GM21737 (cell line): ENCODE measurements at regions not wholly inside any gene's neighbourhood (a gene's known extent, or its start where the extent isn't known, plus 50 kb on each side); places are given as distances from the start of the nearest gene placed in this dataset.

Source experiments
- ATAC-seq: cut with Tn5 transposase; IDR thresholded peaks from one replicate; pipeline ENCODE4 v1.9.1; 2021; ENCODE audit warnings: mild to moderate bottlenecking, moderate library complexity; ENCODE audit not compliant: unreplicated experiment

DNA sequence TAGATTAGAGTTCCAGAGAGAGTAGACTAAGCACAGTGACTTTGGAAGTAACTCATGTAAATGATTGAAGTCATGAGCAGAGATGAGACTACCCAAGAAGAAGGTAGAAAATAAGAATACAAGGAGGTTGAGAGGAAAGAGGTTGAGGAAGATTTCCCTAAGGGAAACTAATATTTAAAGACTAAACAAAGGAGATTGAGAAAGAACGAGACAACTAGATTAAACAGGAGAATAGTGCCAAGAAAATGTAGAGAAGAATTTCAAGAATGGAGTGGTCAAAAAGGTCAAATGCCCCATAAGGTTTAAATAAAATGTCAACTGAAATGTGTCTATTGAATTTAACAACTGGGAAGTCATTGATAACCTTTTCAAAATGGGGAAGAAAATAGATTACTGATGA lies 59.0 kb downstream of the RPS29 start:
- no peak for ATAC-seq

DNA sequence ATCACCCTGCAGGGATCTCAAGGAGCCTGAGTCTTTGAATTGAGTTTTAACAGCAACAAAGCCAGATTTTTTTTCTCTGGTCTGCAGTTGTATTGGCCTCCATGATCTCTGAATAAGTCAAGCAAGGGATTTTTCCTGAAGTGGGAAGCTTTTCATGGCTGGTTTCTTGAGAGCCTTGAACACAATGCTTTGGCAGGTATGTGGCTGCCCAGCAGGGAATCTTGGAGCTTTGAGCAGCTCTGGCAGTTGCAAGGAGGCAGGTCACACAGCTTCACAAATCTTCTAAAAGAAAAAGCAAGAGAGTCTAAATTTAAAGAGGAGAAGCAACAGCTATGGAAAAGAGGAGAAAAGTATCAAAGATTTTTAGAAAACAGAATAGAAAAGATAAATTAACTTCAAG lies 60.1 kb downstream of the RPS29 start:
- ATAC-seq, result no peak

DNA sequence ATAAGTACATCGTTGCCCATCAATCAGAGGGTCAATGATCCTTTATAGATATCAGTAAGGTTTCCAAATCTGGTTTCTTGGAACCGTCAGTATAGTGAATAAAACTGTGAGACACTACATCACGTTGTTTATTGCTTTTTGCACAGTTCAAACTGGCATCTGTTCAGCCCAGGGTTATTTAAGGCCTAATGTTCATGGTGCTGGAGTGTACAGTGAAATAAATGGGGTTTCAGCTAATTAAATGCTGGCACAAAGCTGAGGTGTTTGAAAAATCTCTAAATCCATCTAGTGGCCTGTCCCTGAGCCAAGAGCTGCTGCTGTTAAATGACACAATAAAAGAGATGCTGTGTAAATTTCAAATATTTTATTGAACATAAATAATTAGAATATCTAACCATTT lies 69.9 kb downstream of the RPS29 start:
- no peak for ATAC-seq

DNA sequence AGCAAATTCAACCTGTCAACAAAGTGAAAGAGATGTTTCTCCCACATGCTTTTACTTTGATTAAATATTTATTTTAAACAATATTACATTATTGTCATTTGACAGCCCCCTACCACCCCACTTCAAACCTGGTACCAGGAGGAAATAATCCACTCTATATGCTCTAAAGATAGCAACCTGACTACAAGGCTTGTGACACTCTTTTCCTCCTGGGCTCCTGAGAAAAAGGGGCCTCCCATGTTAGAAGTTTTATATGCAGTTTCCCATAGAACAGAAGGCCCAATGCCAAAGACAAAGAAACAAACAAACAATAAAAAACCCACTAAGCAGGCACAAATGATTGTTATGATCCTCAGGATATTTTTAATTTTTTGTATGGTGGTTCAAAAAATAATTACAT lies 73.6 kb downstream of the RPS29 start:
- no peak for ATAC-seq

DNA sequence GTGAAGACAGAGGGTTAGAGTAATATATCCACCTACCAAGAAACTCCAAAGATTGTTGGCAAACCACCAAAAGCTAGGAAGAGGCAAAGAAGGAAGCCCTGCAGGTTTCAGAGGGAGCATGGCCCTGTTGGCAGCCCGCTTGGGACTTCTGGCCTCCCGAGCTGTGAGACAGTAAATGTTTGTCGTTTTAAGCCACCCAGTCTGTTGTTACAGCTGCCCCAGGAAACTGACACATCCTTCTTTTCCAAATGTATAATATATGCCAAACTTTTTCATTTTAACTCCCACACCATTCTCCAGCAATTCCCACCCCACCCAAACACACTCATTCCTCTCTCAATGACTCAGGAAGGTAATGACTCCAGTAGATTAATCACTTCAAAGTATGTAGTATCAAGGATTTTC lies 74.0 kb downstream of the RPS29 start:
- no peak for ATAC-seq

DNA sequence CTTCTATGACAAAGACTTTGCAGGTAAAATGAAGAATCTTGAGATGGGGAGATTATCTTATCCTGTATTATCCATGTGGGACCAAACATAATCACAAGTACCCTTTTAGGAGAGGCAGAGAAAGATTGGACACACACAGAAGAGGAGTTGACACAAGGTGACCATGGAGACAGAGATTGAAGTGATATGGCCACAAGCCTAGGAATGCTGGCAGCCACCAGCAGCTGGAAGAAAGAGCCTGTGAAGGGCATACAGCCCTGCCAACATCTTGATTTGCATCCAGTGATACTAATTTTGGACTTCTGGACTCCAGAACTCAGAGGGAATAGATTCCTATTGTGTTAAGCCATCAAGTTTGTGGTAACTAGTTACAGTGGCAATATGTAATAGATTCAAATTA lies 78.1 kb downstream of the RPS29 start:
- no peak for ATAC-seq

DNA sequence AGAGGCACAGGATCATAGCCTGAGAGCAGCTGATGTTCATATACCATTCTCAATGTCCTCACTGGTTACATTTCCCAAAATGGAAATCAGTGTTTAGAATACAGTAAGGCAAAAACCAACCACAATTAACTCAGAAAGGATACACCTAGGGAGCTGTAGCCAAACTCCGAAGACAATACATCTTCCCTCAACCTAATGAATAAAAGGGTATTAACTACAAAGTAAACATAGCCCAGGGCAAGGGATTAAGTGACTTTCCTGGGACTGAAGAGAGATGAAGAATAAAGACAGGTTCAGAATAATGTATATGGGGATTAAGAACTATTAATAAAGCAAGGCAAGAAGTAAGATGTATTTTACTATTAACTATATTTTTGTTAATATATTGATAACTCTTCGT lies 79.5 kb downstream of the RPS29 start:
- ATAC-seq, result no peak

DNA sequence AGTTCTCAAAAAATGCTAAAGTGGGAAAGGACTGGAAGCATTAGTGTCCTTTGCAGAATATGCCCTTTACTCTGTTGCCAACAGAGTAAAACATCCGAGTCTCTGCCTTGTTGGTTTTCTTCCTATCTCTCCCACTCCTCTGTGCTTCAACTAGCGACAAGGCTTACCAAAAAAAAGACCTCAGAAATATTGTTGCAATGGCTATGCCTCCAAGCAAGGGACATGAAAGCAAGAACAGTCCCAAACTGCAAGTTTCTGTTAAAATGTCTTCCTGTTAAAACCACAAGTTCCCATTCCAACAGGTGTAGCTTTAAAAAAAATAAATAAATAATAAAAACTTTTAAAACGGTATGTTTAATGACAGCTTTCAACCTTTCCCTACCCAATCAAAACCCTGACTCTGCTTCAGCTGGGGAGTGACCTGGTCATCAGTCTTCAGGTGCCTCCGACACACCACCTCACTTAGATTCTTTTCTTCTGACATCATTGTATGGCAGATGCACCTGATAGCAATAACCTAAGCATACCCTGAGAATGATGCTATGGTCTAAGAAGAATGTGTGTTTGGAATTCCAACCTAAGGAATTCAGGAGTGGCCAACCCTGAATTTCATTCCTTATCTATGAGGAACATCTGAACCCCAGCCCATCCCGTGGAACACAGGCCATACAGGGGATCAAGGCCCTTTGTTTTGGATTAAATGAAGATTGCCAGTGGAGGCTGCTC lies 81.0 kb downstream of the RPS29 start:
- no peak for ATAC-seq

DNA sequence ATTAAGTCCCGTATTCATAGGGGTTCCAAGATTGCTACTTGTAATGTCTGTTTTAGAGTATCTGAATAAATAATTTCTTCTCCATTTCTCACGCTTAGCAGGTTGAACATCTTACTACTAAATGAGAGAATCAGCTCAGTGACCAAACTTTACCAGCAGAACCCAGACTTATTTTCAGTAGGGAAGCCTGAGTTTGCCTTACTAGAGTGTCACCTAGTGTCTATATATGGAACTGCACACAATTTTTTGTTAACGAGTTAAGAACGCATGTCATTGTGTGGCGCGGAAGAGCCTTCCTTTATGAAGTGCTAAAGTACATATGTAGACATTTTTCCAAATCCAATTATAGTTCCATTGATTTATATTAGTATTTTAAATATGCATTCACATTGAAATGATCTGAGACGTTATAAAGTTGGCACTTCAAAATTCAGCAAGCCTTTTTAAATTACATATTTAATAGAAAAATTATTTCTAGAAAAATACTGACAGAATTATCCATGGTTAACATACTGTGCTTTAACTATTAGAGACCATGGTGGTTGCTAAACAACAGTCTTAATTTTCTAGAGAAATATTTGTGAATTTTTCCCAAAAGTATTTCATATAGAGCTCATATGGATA lies 88.3 kb downstream of the RPS29 start:
- no peak for ATAC-seq

DNA sequence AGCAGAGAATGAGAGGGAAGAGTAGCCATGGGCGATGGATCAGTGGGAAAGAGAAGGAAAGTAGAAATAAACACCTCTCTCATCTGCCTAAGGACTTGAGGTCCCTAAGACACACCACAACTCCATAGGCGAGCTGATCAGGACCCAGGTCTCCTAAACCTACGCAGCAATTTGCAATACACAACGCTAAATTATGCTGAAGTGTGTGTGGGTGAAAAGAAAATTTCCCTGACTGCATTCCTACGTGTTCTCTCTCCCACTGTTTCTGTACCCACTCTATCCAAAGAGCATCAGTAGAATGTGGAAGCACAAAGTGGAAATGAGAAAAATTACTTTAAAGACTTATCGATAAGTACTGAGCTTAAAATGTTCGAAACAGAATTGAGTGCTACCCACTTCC lies 88.9 kb downstream of the RPS29 start:
- no peak for ATAC-seq

DNA sequence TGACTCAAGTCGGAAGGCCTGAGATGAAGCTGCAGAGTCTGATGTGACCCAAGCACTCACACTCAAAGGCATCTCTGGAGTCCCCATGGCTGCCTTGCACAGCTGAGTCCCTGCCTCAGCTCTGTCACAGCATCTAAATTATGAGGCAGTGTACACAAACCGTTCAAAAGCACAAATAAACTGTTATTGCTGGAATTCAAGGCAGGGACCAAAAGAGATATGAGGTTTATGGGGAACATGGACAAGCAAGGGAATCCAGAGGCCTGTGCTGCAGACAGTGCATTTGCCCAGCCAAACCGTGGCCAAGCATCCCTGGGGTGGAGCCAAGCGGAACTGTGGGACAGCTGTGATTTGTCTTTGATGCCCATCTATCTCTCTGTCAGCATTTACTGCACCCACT lies 91.3 kb downstream of the RPS29 start:
- ATAC-seq, result no peak

DNA sequence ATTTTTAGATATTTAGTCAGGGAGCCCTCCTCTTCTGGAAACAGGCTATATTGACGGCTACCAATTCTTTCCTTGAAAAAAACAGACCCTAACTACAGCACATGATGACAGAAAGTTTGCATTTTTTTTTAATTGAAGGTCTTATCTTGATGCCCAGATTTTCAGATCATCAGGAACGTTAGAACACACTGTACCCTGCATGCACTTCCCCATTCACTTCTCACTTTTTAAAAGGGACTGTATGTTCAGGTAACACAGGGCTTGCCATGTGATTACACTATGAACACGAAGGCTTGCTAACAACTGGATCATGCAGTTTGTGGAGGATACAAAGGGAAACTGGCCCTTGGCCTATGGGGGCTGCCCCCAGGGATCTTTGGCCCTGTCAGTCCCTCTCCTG lies 92.6 kb downstream of the RPS29 start:
- no peak for ATAC-seq

DNA sequence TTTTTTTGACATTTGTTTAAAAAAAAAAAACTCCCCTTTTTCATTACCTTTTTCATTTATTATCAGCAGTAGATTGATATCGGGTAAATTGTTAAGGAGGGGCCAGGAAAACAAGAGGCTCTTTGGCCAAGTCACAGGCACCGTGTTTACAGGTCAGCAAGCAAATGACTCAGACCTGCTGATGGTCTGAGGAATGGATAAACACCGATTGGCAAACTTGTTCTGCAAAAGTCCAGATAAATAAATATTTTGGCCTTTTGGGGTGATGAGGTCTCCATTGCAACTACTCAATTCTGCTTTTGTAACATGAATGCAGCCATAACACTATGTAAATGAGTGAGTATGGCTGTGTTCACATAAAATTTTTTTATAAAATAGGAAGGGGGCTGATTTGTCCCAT lies 94.0 kb downstream of the RPS29 start:
- ATAC-seq, result no peak

DNA sequence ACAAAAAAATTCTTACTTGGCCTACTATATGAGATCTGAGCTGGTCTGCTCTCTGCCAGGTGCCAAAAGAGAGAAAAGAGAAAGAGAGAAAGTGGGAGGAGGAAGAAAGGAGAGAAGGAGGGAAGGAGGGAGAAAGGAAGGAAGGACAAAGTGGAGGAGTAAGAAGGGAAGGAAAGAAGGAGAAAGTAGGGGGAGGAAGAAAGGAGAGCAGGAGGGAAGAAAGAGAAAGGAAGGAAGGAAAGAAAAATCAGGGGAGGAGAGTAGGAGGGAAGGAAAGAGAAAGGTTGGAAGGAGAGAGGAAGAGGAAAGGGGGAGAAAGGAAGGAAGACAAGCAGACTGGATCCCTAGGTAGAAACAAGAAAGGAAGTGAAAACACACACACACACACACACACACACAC lies 96.8 kb downstream of the RPS29 start:
- ATAC-seq, result no peak

DNA sequence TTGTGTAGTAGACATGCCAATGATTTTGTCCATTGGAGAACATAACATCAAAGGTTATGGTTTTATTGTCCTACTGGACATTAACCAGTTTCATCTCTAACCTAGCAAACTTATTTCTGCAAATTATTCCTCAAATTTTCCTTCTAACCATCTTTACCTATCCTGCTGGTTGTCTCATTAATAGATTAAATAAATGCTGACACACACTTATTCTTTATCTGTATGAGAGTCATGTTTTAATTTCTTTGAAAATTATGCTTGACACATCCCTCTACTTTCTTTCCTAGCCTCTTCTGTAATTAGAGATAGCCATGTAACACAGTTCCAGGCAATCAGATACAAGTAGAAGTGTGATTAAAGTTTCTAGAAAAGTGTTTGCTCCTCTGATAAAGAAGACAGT lies 98.9 kb downstream of the RPS29 start:
- no peak for ATAC-seq

DNA sequence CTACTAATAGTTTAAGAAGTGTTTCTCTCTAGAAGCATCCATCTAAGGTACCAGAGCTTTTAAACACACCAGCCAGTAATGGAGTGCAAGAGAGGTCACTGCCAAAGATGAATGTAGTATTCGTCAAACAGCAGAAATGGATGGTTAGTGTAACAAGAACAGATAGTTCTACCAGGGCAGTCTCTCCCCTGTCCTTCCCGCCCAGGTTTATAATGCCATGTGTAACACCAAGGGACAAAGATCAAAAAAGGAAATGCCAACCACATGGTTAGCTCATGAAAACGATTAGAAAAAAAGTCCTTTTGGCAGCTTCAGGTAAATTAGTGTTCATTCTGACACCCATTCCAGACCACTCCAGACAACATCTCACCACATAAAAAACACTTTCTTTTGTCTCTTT lies 100.9 kb downstream of the RPS29 start:
- ATAC-seq, result no peak

DNA sequence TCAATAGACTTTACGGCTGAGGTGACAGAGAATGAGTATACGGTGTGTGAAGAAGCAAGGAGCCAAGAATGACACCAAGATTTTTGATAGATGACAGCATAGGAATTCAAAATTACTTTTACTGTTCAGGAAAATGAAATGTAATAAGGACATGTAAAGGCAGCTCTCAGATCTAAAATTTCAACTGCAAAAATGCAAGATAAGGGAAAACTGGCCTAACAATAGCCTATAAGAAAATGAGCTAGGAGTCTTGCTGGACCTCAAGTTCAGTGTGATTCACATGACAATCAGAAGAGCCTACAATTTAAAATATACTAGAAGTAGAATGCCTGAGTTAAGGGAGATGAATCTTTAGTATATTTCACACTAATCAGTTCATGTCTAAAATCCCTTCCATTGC lies 102.0 kb downstream of the RPS29 start:
- no peak for ATAC-seq

DNA sequence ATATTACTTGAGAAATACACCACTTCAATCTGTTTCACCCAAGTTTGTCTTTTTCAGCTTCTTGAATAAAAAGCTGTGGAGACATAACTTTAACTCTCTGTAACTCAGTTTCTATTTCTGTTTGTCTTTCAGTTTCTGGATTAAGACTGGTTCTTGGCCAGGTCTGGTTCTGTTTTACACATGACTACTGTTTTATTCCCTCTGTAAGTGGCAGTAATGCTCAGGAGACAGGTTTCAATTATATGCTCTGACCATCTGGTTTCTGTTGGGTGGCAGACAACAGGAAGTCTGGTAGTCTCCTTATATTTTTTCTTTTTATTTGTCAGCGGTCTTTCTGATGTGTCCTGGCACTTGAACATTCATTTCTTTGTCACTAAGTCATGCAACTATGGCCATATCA lies 102.9 kb downstream of the RPS29 start:
- peak; percentile 86 for ATAC-seq

DNA sequence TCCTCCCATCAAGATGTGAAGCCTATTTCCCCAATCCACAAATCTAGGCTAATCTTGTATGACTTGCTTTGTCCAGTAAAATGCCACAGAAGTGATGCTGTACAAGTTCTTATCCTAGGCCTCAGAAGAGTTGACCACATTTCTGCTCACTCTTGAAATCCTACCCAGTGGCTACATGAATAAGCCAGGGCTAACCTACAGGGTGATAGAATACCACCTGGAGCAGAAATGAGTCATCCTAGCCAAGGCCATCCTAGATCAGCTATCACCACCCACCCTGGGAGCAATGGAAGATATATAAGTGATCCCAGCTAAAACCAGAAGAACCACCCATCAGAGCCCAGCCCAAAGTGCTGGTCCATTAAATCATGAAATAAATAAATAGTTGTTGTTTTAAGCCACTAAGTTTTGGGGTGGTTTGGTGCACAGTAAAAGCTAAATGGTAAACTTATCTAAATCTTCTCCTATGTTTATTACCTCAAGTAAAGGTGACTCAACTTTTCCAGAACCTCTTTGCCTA lies 105.1 kb downstream of the RPS29 start:
- no peak for ATAC-seq

DNA sequence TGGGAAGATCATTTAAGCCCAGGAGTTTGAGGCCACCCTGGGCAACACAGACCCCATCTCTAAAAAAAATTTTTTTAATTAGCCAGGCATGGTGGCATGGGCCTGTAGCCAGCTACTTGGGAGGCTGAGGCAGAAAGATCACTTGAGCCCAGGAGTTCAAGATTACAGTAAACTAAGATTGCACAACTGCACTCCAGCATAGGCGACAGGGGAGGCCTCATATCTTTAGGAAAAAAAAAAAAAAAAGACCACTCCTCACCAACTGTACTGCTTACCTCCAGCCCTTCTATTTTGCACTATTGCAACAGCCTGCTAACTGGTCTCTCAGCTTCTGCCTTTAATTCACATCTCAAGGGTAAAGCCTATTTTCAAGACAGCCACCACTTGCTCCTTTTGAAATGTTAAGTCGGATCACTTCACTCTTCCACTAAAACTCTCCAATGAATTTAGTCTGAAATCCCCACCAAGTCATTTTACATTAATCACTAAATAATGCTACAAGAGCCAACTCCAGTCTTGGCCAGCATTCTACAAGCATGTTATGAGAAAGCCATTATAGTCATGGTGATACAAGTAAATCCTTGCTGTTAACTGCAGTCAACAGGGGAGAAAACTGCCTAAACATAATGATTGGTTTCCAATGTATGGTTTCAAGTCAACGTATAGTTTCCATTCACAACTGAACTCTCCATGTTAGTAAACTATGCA lies 106.0 kb downstream of the RPS29 start:
- ATAC-seq, result no peak

DNA sequence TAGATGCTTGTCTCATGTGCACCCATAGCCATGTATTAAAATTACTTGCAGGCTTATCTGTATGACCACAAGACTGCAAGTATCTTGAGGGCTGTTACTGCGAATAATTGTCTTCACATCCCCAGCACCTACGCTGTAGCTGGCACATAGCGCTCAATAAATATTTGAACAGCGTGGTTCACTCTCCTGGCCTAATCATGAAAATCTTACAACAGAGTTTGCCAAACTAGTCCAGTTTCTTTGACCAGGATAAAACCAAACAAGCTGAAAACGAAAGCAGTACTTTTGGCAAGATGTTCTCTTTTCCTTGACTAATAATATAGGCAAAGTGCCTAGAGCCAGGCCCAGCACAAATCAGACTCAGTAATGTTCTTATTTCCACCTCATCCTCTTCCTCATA lies 106.7 kb downstream of the RPS29 start:
- ATAC-seq, result no peak

DNA sequence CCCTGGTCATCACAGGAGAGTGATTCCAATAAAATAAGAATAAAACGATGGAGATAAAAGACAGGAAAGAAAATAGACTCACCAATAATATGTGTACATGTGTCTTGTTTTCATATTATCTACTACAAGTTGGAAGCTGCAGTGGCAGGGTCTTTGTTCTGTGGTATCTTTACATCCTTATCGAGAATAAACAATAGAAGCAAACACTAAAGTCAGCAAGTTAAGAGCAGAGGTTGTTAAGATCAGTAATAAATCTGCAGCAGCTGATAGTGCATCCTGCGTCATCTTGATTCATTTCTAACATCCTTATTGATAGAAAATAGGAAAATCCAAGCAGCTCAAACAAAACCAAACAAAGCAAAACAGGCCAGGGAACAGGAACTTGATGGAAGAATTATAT lies 107.4 kb downstream of the RPS29 start:
- ATAC-seq, result no peak
